ENCODE measurements at regions not wholly inside any gene's neighbourhood (a gene's known extent, or its start where the extent isn't known, plus 50 kb on each side); places are given as distances from the start of the nearest gene placed in this dataset.

- TF ChIP-seq POLR2A (IDR thresholded peaks at IDR 0.05): no peak
- TF ChIP-seq CTCF (IDR thresholded peaks at IDR 0.05): no peak
These were observed 202.1 kb upstream of the KITLG start for GRCh38 chr12:88782351-88782750.

All from heart left ventricle (tissue), 13 donors.